ENCODE measurements at regions not wholly inside any gene's neighbourhood (a gene's known extent, or its start where the extent isn't known, plus 50 kb on each side); places are given as distances from the start of the nearest gene placed in this dataset.

- H2BK20ac ChIP-seq (ENCODE audit: low read depth, low read length, poor library complexity, severe bottlenecking): no peak overlapping the region
- H2BK15ac ChIP-seq (ENCODE audit: low read depth, low read length): no peak overlapping the region
- Mint-ChIP-seq H3K27me3 (ENCODE audit: low read depth) (no peaks in the 10 kb centered on the region; the same call in 1 of the 2 replicates), H3K9me3 (no peaks in the 10 kb centered on the region), H3K4me1 (peaks cover 4 to 12% of the 10 kb centered on the region in 2 experiments), H3K36me3 (ENCODE audit: insufficient read depth in 1 of 3, low read depth in 3 of 3) (no peaks in the 10 kb centered on the region), H3K4me3 (no peak overlapping the region), H3K27ac (peak overlapping the region in 1 of 3 experiments; percentile 5; a peak in 4 of 7 replicates)
- no peak for TF ChIP-seq CTCF (conservative IDR thresholded peaks at IDR 0.05)
- no peak overlapping the region for H3K27ac ChIP-seq (ENCODE audit: insufficient read length, low read depth, low read length)
- H2AK5ac ChIP-seq (ENCODE audit: insufficient read length, low read length): no peak overlapping the region
- no peak overlapping the region for H3K9ac ChIP-seq (ENCODE audit: extremely low read depth, insufficient read length, low read length)
- no peaks in the 10 kb centered on the region for H3K79me1 ChIP-seq (ENCODE audit: insufficient read depth, low read depth, low read length, poor library complexity, severe bottlenecking)
- no peak overlapping the region for H3T11ph ChIP-seq (ENCODE audit: low read length)
- no peaks in the 10 kb centered on the region for H3K79me2 ChIP-seq (ENCODE audit: insufficient read depth, low read length)
- no peak overlapping the region for H3K14ac ChIP-seq (ENCODE audit: insufficient read depth, low read length)
- H2BK120ac ChIP-seq (ENCODE audit: low read depth, low read length, poor library complexity, severe bottlenecking): no peak overlapping the region
- no peak overlapping the region for H3K4ac ChIP-seq (ENCODE audit: low read depth, low read length)
- no peak overlapping the region for H3K18ac ChIP-seq (ENCODE audit: insufficient read length, low read depth, low read length)
- H2AFZ ChIP-seq (ENCODE audit: low read length): no peak overlapping the region
- no peak overlapping the region for H3K23ac ChIP-seq (ENCODE audit: insufficient read length, low read depth, low read length)
- no peaks in the 10 kb centered on the region; the same call in 1 of the 2 replicates for H3K4me1 ChIP-seq (ENCODE audit: insufficient read depth, low read length)
- H3K23me2 ChIP-seq (ENCODE audit: insufficient read length, low read depth, low read length, poor library complexity, severe bottlenecking): no peaks in the 10 kb centered on the region
- no peaks in the 10 kb centered on the region for H3K27me3 ChIP-seq (ENCODE audit: insufficient read depth, low read length)
- no peak overlapping the region for H2BK5ac ChIP-seq (ENCODE audit: insufficient read length, low read length)
- no CpG with 5 or more reads among the region's 11 CpGs for WGBS (ENCODE audit: extremely low coverage, insufficient read length, low lambda C conversion rate)
- no peak overlapping the region for H4K8ac ChIP-seq (replicated peaks; ENCODE audit: insufficient read length, low read depth, low read length)
- H2BK12ac ChIP-seq (ENCODE audit: insufficient read length, low read depth, low read length): no peak overlapping the region
- H3K4me2 ChIP-seq (ENCODE audit: insufficient read depth, insufficient read length, low read length): no peak overlapping the region
- H4K5ac ChIP-seq (ENCODE audit: insufficient read length, low read depth, low read length): no peak overlapping the region
- no peak overlapping the region for H3K56ac ChIP-seq (ENCODE audit: insufficient read length, low read depth, low read length)
- H4K91ac ChIP-seq (ENCODE audit: insufficient read length, low read depth, low read length): no peak overlapping the region
- no peaks in the 10 kb centered on the region for H3K9me3 ChIP-seq (ENCODE audit: control insufficient read depth, low read depth, low read length)
- no peaks in the 10 kb centered on the region for H4K20me1 ChIP-seq (ENCODE audit: control insufficient read depth, insufficient read depth, insufficient read length)
- DNase-seq: no peak
These were observed 234.7 kb downstream of the TOMM20 start for GRCh38 chr1:234893725-234894630.

All from H9 (cell line).